ENCODE measurements at regions not wholly inside any gene's neighbourhood (a gene's known extent, or its start where the extent isn't known, plus 50 kb on each side); places are given as distances from the start of the nearest gene placed in this dataset.

- H3K9me3 Mint-ChIP-seq = peaks cover 9% of the 10 kb centered on the region
- H3K4me3 Mint-ChIP-seq = no peak overlapping the region
- ATAC-seq (ENCODE audit: low read depth) (no peak), DNase-seq (no peak)
- no peaks in the 10 kb centered on the region for H3K36me3 Mint-ChIP-seq
- no peaks in the 10 kb centered on the region for H3K4me1 Mint-ChIP-seq
- H3K27me3 Mint-ChIP-seq = no peaks in the 10 kb centered on the region
- POLR2A ChIA-PET = no interaction called here
- no peak overlapping the region for H3K27ac Mint-ChIP-seq
These were observed 487.4 kb downstream of the IRX1 start for GRCh38 chr5:4082966-4083564.

GRCh38 chr5:4083591-4084337 lies 488.1 kb downstream of the IRX1 start:
- no peak for ATAC-seq (ENCODE audit: low read depth)
- POLR2A ChIA-PET = no interaction called here
- Mint-ChIP-seq H3K4me3 (no peak overlapping the region), H3K36me3 (no peaks in the 10 kb centered on the region), H3K27me3 (no peaks in the 10 kb centered on the region), H3K9me3 (peaks cover 9% of the 10 kb centered on the region), H3K27ac (no peak overlapping the region), H3K4me1 (no peaks in the 10 kb centered on the region)
- no peak for DNase-seq

- no peak overlapping the region for H3K4me3 Mint-ChIP-seq
- POLR2A ChIA-PET = no interaction called here
- H3K27ac Mint-ChIP-seq = no peak overlapping the region
- H3K27me3 Mint-ChIP-seq = no peaks in the 10 kb centered on the region
- no peaks in the 10 kb centered on the region for H3K4me1 Mint-ChIP-seq
- DNase-seq = no peak
- H3K36me3 Mint-ChIP-seq = no peaks in the 10 kb centered on the region
- no peaks in the 10 kb centered on the region for H3K9me3 Mint-ChIP-seq
- no peak for ATAC-seq (ENCODE audit: low read depth)
These were observed 490.4 kb downstream of the IRX1 start for GRCh38 chr5:4086081-4086480.

GRCh38 chr5:4087110-4087509 lies 491.5 kb downstream of the IRX1 start:
- H3K27me3 Mint-ChIP-seq = no peaks in the 10 kb centered on the region
- H3K4me1 Mint-ChIP-seq = no peaks in the 10 kb centered on the region
- H3K27ac Mint-ChIP-seq = no peak overlapping the region
- H3K9me3 Mint-ChIP-seq = no peaks in the 10 kb centered on the region
- POLR2A ChIA-PET = no interaction called here
- no peaks in the 10 kb centered on the region for H3K36me3 Mint-ChIP-seq
- ATAC-seq (ENCODE audit: low read depth) (no peak), DNase-seq (no peak)
- no peak overlapping the region for H3K4me3 Mint-ChIP-seq

GRCh38 chr5:4089087-4089486 lies 493.5 kb downstream of the IRX1 start:
- Mint-ChIP-seq H3K36me3 (no peaks in the 10 kb centered on the region), H3K27me3 (no peaks in the 10 kb centered on the region), H3K4me3 (no peak overlapping the region), H3K4me1 (no peaks in the 10 kb centered on the region), H3K9me3 (peaks cover 1% of the 10 kb centered on the region), H3K27ac (no peak overlapping the region)
- no peak for ATAC-seq (ENCODE audit: low read depth)
- POLR2A ChIA-PET = no interaction called here
- no peak for DNase-seq

- Mint-ChIP-seq H3K4me1 (no peaks in the 10 kb centered on the region), H3K36me3 (no peaks in the 10 kb centered on the region), H3K27ac (no peak overlapping the region), H3K9me3 (peaks cover 3% of the 10 kb centered on the region), H3K27me3 (no peaks in the 10 kb centered on the region), H3K4me3 (no peak overlapping the region)
- no peak for ATAC-seq (ENCODE audit: low read depth)
- POLR2A ChIA-PET = no interaction called here
- no peak for DNase-seq
These were observed 497.6 kb downstream of the IRX1 start for GRCh38 chr5:4093236-4093635.

- Mint-ChIP-seq H3K27ac (no peak overlapping the region), H3K4me3 (no peak overlapping the region), H3K27me3 (no peaks in the 10 kb centered on the region), H3K9me3 (peaks cover 3% of the 10 kb centered on the region), H3K36me3 (no peaks in the 10 kb centered on the region), H3K4me1 (no peaks in the 10 kb centered on the region)
- POLR2A ChIA-PET = no interaction called here
- ATAC-seq (ENCODE audit: low read depth) (no peak), DNase-seq (no peak)
These were observed 498.3 kb downstream of the IRX1 start for GRCh38 chr5:4093970-4094369.

GRCh38 chr5:4095918-4096630 lies 500.4 kb downstream of the IRX1 start:
- POLR2A ChIA-PET = no interaction called here
- Mint-ChIP-seq H3K4me1 (no peaks in the 10 kb centered on the region), H3K4me3 (no peak overlapping the region), H3K36me3 (no peaks in the 10 kb centered on the region), H3K27me3 (no peaks in the 10 kb centered on the region), H3K27ac (no peak overlapping the region), H3K9me3 (peaks cover 5% of the 10 kb centered on the region)
- no peak for DNase-seq
- no peak for ATAC-seq (ENCODE audit: low read depth)

- POLR2A ChIA-PET = no interaction called here
- DNase-seq (no peak), ATAC-seq (ENCODE audit: low read depth) (no peak)
- Mint-ChIP-seq H3K9me3 (peaks cover 5% of the 10 kb centered on the region), H3K36me3 (no peaks in the 10 kb centered on the region), H3K27ac (no peak overlapping the region), H3K4me3 (no peak overlapping the region), H3K4me1 (no peaks in the 10 kb centered on the region), H3K27me3 (no peaks in the 10 kb centered on the region)
These were observed 501.6 kb downstream of the IRX1 start for GRCh38 chr5:4097199-4097598.

GRCh38 chr5:4098226-4098625 lies 502.6 kb downstream of the IRX1 start:
- H3K27ac Mint-ChIP-seq = no peak overlapping the region
- H3K4me1 Mint-ChIP-seq = no peaks in the 10 kb centered on the region
- ATAC-seq (ENCODE audit: low read depth) = no peak
- no peak overlapping the region for H3K4me3 Mint-ChIP-seq
- no peaks in the 10 kb centered on the region for H3K36me3 Mint-ChIP-seq
- DNase-seq = no peak
- POLR2A ChIA-PET = no interaction called here
- peaks cover 3% of the 10 kb centered on the region for H3K9me3 Mint-ChIP-seq
- no peaks in the 10 kb centered on the region for H3K27me3 Mint-ChIP-seq

- no peaks in the 10 kb centered on the region for H3K36me3 Mint-ChIP-seq
- POLR2A ChIA-PET = no interaction called here
- peaks cover 3% of the 10 kb centered on the region for H3K9me3 Mint-ChIP-seq
- no peak overlapping the region for H3K27ac Mint-ChIP-seq
- no peaks in the 10 kb centered on the region for H3K4me1 Mint-ChIP-seq
- ATAC-seq (ENCODE audit: low read depth) = no peak
- H3K27me3 Mint-ChIP-seq = no peaks in the 10 kb centered on the region
- H3K4me3 Mint-ChIP-seq = no peak overlapping the region
- DNase-seq = no peak
These were observed 503.8 kb downstream of the IRX1 start for GRCh38 chr5:4099386-4099785.

- ATAC-seq (ENCODE audit: low read depth) (no peak), DNase-seq (no peak)
- Mint-ChIP-seq H3K36me3 (no peaks in the 10 kb centered on the region), H3K9me3 (peaks cover 2% of the 10 kb centered on the region), H3K4me3 (no peak overlapping the region), H3K27me3 (no peaks in the 10 kb centered on the region), H3K27ac (no peak overlapping the region), H3K4me1 (no peaks in the 10 kb centered on the region)
- POLR2A ChIA-PET = no interaction called here
These were observed 505.1 kb downstream of the IRX1 start for GRCh38 chr5:4100739-4101138.

GRCh38 chr5:4101189-4101588 lies 505.6 kb downstream of the IRX1 start:
- H3K4me3 Mint-ChIP-seq = no peak overlapping the region
- no peaks in the 10 kb centered on the region for H3K36me3 Mint-ChIP-seq
- H3K9me3 Mint-ChIP-seq = peaks cover 2% of the 10 kb centered on the region
- H3K4me1 Mint-ChIP-seq = no peaks in the 10 kb centered on the region
- ATAC-seq (ENCODE audit: low read depth) (no peak), DNase-seq (no peak)
- no peaks in the 10 kb centered on the region for H3K27me3 Mint-ChIP-seq
- no peak overlapping the region for H3K27ac Mint-ChIP-seq
- POLR2A ChIA-PET = no interaction called here

All from activated naive CD8-positive, alpha-beta T cell treated with anti-CD3 and anti-CD28 coated beads, Interleukin-2, amount 10 ng/mL, durations not matched to agents 7 days and 5 days (primary cell).